B cell (primary cell): ENCODE measurements at regions not wholly inside any gene's neighbourhood (a gene's known extent, or its start where the extent isn't known, plus 50 kb on each side); places are given as distances from the start of the nearest gene placed in this dataset.

Experiments
- ATAC-seq: fragments of 200-7000 bp; cut with Tn5 transposase; one replicate; pipeline ENCODE4 v1.10.0; 2021; ENCODE audit warnings: low read depth, mild to moderate bottlenecking, moderate number of reproducible peaks, moderate library complexity
- CTCF ChIA-PET: fragments of 350-600 bp; sonication (Branson Sonifier 250); formaldehyde crosslinking; loops from one replicate; lab custom pipeline; 2021; ENCODE audit warnings: antibody characterized with exemption, inconsistent platforms; lab: Charles Lee
- POLR2A ChIA-PET: fragments of 350-600 bp; sonication (Branson Sonifier 250); formaldehyde crosslinking; loops from one replicate; lab custom pipeline; 2021; ENCODE audit warnings: antibody characterized with exemption; lab: Charles Lee
- DNase-seq: peaks from one replicate; pipeline ENCODE4 v3.0.0; 2013
- H2AFZ ChIP-seq: 2 replicates; pipeline ENCODE4 v1.6.1; 2012; ENCODE audit warnings: mild to moderate bottlenecking, low read depth, low read length; ENCODE audit not compliant: insufficient read depth, poor library complexity, severe bottlenecking
- H3K27ac ChIP-seq, 2 donors: 1 replicate in 1 of 2; 2 replicates in 1 of 2; pipeline ENCODE4 v1.5.1; 2012 to 2013; ENCODE audit warnings: low read length in 2 of 2, mild to moderate bottlenecking in 2 of 2, moderate library complexity in 1 of 2
- H3K27me3 ChIP-seq, 4 experiments: fragments of 200-600 bp in 1 of 4; sonication (generic) in 1 of 4; replicated peaks in 1 of 4; 1 replicate in 2 of 4; 2 replicates in 2 of 4; pipeline versions ENCODE4 v1.6.1 to v1.7.0; 2013 to 2016; ENCODE audit warnings: low read length in 3 of 4, mild to moderate bottlenecking in 2 of 4, mixed read lengths in 1 of 4, moderate library complexity in 1 of 4; ENCODE audit not compliant: insufficient read depth in 4 of 4, control insufficient read depth in 3 of 4; ENCODE audit errors: control extremely low read depth in 1 of 4
- H3K36me3 ChIP-seq, 2 experiments: replicated peaks in 1 of 2; 1 replicate in 1 of 2; 2 replicates in 1 of 2; pipeline versions ENCODE4 v1.6.1 to v1.7.1; 2013; ENCODE audit warnings: low read length in 1 of 2; ENCODE audit not compliant: insufficient read depth in 2 of 2, control insufficient read depth in 1 of 2; ENCODE audit errors: control extremely low read depth in 1 of 2, extremely low read depth in 1 of 2
- H3K4me1 ChIP-seq, 2 donors: fragments of 200-600 bp in 1 of 2; sonication (generic) in 1 of 2; 1 replicate in 1 of 2; 2 replicates in 1 of 2; pipeline versions ENCODE4 v1.5.1 to v1.6.1; 2013 to 2017; ENCODE audit warnings: low read length in 2 of 2; ENCODE audit not compliant: control insufficient read depth in 2 of 2, insufficient read depth in 2 of 2
- H3K4me2 ChIP-seq: replicated peaks from 2 replicates; pipeline ENCODE3; 2012; ENCODE audit warnings: mild to moderate bottlenecking, low read depth, low read length; ENCODE audit not compliant: poor library complexity, severe bottlenecking
- H3K4me3 ChIP-seq, 5 experiments: fragments of 200-600 bp in 1 of 5; sonication (generic) in 1 of 5; 1 replicate in 3 of 5; 2 replicates in 2 of 5; pipeline versions ENCODE4 v1.5.1 to v1.7.0; 2011 to 2016; ENCODE audit warnings: low read length in 4 of 5, mild to moderate bottlenecking in 4 of 5, low read depth in 2 of 5, control low read depth in 1 of 5, moderate library complexity in 1 of 5; ENCODE audit not compliant: insufficient read depth in 1 of 5; ENCODE audit errors: control extremely low read depth in 1 of 5, extremely low read depth in 1 of 5
- H3K79me2 ChIP-seq: fragments of 200-600 bp; sonication (generic); one replicate; pipeline ENCODE4 v1.6.0; 2016; ENCODE audit warnings: low read length; ENCODE audit not compliant: control insufficient read depth, insufficient read depth
- H3K9ac ChIP-seq: fragments of 200-600 bp; sonication (generic); 2 replicates; pipeline ENCODE4 v1.6.1; 2017; ENCODE audit warnings: mild to moderate bottlenecking, low read length, moderate library complexity
- H3K9me3 ChIP-seq, 3 donors: one replicate each; pipeline versions ENCODE4 v1.6.1 to v1.7.1; 2013; ENCODE audit warnings: low read length in 2 of 3; ENCODE audit not compliant: control insufficient read depth in 2 of 3, insufficient read depth in 1 of 3; ENCODE audit errors: control extremely low read depth in 1 of 3
- H4K20me1 ChIP-seq: 2 replicates; pipeline ENCODE4 v1.6.0; 2012; ENCODE audit warnings: mild to moderate bottlenecking, low read length; ENCODE audit not compliant: insufficient read depth, control insufficient read depth, poor library complexity, severe bottlenecking
- H3K27ac Mint-ChIP-seq: one replicate; pipeline ENCODE4 v1.8.0; 2021; ENCODE audit warnings: mixed read lengths
- H3K27me3 Mint-ChIP-seq: one replicate; pipeline ENCODE4 v1.8.0; 2021; ENCODE audit warnings: mixed read lengths
- H3K4me1 Mint-ChIP-seq: one replicate; pipeline ENCODE4 v1.8.0; 2021; ENCODE audit warnings: mixed read lengths
- H3K4me3 Mint-ChIP-seq: one replicate; pipeline ENCODE4 v1.8.0; 2021; ENCODE audit warnings: mixed read lengths
- H3K9me3 Mint-ChIP-seq: one replicate; pipeline ENCODE4 v1.8.0; 2022; ENCODE audit warnings: mixed read lengths; ENCODE audit not compliant: insufficient read depth
- EZH2 ChIP-seq: IDR thresholded peaks from 2 replicates; pipeline ENCODE4 v1.6.1; 2012; ENCODE audit warnings: borderline replicate concordance, low read depth, mild to moderate bottlenecking, moderate library complexity, low read length; ENCODE audit not compliant: insufficient read depth, poor library complexity, severe bottlenecking
- WGBS: methylation state at CpG from one replicate; pipeline ENCODE4 v1.1.5; 2013; ENCODE audit warnings: missing lambda C conversion rate; ENCODE audit not compliant: insufficient coverage; 5-methylcytosine and 5-hydroxymethylcytosine counted together
- intact Hi-C: fragments of 100-400 bp; cut with micrococcal nuclease; formaldehyde crosslinking; loops from one replicate; pipeline ENCODE4 v1.10.0; 2022
- TF ChIP-seq, protein P1 (sequence below): fragments of 200-600 bp; IDR thresholded peaks from one replicate; pipeline ENCODE4 v1.8.0; 2022; ENCODE audit warnings: antibody characterized with exemption, mild to moderate bottlenecking

- Histone ChIP-seq H3K36me3 (no peaks in the 10 kb centered on the region), H3K27me3 (peaks cover 0 to 7% (median 0%) of the 10 kb centered on the region in 4 experiments), H3K4me2 (no peak overlapping the region), H3K9ac (no peak overlapping the region), H3K9me3 (peaks cover 0 to 11% (median 0%) of the 10 kb centered on the region in 3 donors), H3K4me3 (no peak overlapping the region), H3K4me1 (peaks cover 0 to 14% of the 10 kb centered on the region in 2 donors), H2AFZ (no peak overlapping the region), H3K79me2 (no peaks in the 10 kb centered on the region), H4K20me1 (no peaks in the 10 kb centered on the region), H3K27ac (no peak overlapping the region)
- Mint-ChIP-seq H3K4me1 (peaks cover 8% of the 10 kb centered on the region), H3K27ac (no peak overlapping the region), H3K27me3 (peaks cover 24% of the 10 kb centered on the region), H3K4me3 (no peak overlapping the region), H3K9me3 (no peaks in the 10 kb centered on the region)
- ChIA-PET POLR2A (no interaction called here), CTCF (no interaction called here)
- intact Hi-C loops = no loop called here
- WGBS = 91% methylated on average over 20 of the region's 23 CpGs
- DNase-seq (no peak), ATAC-seq (no peak)
- TF ChIP-seq EZH2 = no peak
- TF ChIP-seq, protein P1, sequence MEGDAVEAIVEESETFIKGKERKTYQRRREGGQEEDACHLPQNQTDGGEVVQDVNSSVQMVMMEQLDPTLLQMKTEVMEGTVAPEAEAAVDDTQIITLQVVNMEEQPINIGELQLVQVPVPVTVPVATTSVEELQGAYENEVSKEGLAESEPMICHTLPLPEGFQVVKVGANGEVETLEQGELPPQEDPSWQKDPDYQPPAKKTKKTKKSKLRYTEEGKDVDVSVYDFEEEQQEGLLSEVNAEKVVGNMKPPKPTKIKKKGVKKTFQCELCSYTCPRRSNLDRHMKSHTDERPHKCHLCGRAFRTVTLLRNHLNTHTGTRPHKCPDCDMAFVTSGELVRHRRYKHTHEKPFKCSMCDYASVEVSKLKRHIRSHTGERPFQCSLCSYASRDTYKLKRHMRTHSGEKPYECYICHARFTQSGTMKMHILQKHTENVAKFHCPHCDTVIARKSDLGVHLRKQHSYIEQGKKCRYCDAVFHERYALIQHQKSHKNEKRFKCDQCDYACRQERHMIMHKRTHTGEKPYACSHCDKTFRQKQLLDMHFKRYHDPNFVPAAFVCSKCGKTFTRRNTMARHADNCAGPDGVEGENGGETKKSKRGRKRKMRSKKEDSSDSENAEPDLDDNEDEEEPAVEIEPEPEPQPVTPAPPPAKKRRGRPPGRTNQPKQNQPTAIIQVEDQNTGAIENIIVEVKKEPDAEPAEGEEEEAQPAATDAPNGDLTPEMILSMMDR = no peak
These were observed 158.2 kb upstream of the DIO3 start for GRCh38 chr14:101402936-101403660.

DNA sequence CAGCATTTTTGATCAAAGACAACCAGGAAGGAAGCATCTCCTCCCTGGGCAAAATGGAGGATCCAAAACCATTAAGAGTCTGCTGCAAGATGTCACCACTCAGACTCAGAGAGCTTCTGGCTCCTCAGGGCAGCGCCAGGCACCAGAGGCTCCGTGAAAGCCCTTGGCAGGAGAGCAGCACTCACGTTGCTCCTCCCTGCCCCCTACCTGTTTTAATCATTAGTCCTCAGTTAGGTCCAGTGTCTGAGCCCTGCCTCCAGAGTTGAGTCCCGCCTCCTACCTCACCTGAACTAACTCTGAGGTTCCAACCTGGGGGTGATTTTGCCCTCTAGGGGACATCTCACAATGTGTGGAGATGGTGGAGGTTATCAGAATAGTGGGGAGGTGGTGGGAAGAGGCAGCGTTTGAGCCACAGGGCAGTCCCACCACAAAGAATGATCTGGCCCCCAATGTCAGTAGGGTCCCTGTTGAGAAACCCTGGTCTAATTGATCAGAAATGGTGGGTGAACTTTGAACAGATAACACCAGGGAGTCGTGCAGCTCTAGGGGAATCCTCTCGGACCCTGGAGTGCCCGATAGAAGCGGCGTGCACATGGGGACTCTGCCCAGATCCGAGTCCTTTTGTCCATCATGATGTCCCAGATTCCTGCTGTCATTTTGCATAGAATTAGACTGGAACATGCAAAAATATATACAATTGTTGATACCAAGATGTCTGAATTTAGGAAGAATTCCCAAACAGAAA is 156.7 kb upstream of the DIO3 start:
- Histone ChIP-seq H3K4me2 (no peak overlapping the region), H3K79me2 (no peaks in the 10 kb centered on the region), H4K20me1 (no peaks in the 10 kb centered on the region), H3K27me3 (peaks cover 0 to 5% (median 0%) of the 10 kb centered on the region in 4 experiments), H3K9me3 (peaks cover 0 to 11% (median 0%) of the 10 kb centered on the region in 3 donors), H3K4me3 (no peak overlapping the region), H3K9ac (no peak overlapping the region), H3K27ac (no peak overlapping the region), H2AFZ (no peak overlapping the region), H3K4me1 (peaks cover 0 to 14% of the 10 kb centered on the region in 2 donors), H3K36me3 (no peaks in the 10 kb centered on the region)
- CTCF ChIA-PET = no interaction called here
- no peak for ATAC-seq
- Mint-ChIP-seq H3K27ac (no peak overlapping the region), H3K27me3 (peaks cover 20% of the 10 kb centered on the region), H3K4me3 (no peak overlapping the region), H3K4me1 (peaks cover 8% of the 10 kb centered on the region), H3K9me3 (no peaks in the 10 kb centered on the region)
- TF ChIP-seq, protein P1 = no peak
- TF ChIP-seq EZH2 = no peak
- 89% methylated on average over 10 of the region's 11 CpGs for WGBS
- no peak for DNase-seq
- intact Hi-C loops = no loop called here
- POLR2A ChIA-PET = no interaction called here
